OCI-LY3 (cell line): ENCODE measurements at regions not wholly inside any gene's neighbourhood (a gene's known extent, or its start where the extent isn't known, plus 50 kb on each side); places are given as distances from the start of the nearest gene placed in this dataset.
"Not testable (repeated sequence)": the region's sequence is repeated elsewhere in the genome, so short reads cannot be mapped to it uniquely, and the experiment has no call there.

Experiments used
- H2AFZ ChIP-seq: fragments of 200-600, 300-600 bp; shearing (Covaris generic); 2 replicates; pipeline ENCODE4 v1.6.0; 2014; ENCODE audit warnings: antibody characterized with exemption, low read depth, low read length
- H3K27ac ChIP-seq: fragments of 200-600, 300-600 bp; sonication (generic); 2 replicates; pipeline ENCODE4 v1.5.1; 2014; ENCODE audit warnings: mild to moderate bottlenecking, low read length, moderate library complexity, mixed read lengths
- H3K27me3 ChIP-seq: fragments of 200-600, 300-600 bp; sonication (generic); 2 replicates; pipeline ENCODE4 v1.6.1; 2014; ENCODE audit warnings: low read depth, low read length, mixed read lengths
- H3K36me3 ChIP-seq: fragments of 200-600, 300-600 bp; sonication (generic); replicated peaks from 2 replicates; pipeline ENCODE3; 2014; ENCODE audit warnings: low read depth, low read length, mixed read lengths
- H3K4me1 ChIP-seq: fragments of 300-600, 200-600 bp; sonication (generic); 2 replicates; pipeline ENCODE4 v1.6.1; 2014; ENCODE audit warnings: low read length, mixed read lengths
- H3K4me2 ChIP-seq: fragments of 200-600, 300-600 bp; sonication (generic); 2 replicates; pipeline ENCODE4 v1.6.1; 2014; ENCODE audit warnings: low read length, mixed read lengths
- H3K4me3 ChIP-seq: fragments of 300-600, 200-600 bp; sonication (generic); 2 replicates; pipeline ENCODE4 v1.5.1; 2014; ENCODE audit warnings: antibody characterized with exemption, mild to moderate bottlenecking, low read length, moderate library complexity
- H3K79me2 ChIP-seq: fragments of 300-600, 200-600 bp; shearing (Covaris generic); 2 replicates; pipeline ENCODE4 v1.6.1; 2014; ENCODE audit warnings: mild to moderate bottlenecking, low read length, mixed read lengths
- H3K9ac ChIP-seq: fragments of 300-600, 200-600 bp; shearing (Covaris generic); 2 replicates; pipeline ENCODE4 v1.6.0; 2014; ENCODE audit warnings: mild to moderate bottlenecking, low read length, moderate library complexity
- H3K9me3 ChIP-seq: fragments of 200-600, 300-600 bp; shearing (Covaris generic); 2 replicates; pipeline ENCODE4 v1.6.1; 2014; ENCODE audit warnings: low read length, mixed read lengths; ENCODE audit not compliant: insufficient read depth
- H4K20me1 ChIP-seq: fragments of 200-600, 300-600 bp; sonication (generic); 2 replicates; pipeline ENCODE4 v1.6.1; 2016; ENCODE audit warnings: low read length, mixed read lengths; ENCODE audit not compliant: insufficient read depth
- EZH2phosphoT487 ChIP-seq: fragments of 200-600 bp; shearing (Covaris generic); IDR thresholded peaks from 2 replicates; pipeline ENCODE4 v1.6.1; 2018; ENCODE audit warnings: antibody characterized with exemption, mixed run types, low read depth
- TF ChIP-seq, protein P1 (sequence below): fragments of 200-600, 300-600 bp; sonication (generic); IDR thresholded peaks from 2 replicates; pipeline ENCODE4 v1.5.1; 2014; ENCODE audit warnings: antibody characterized with exemption, low read length, low read depth

DNA sequence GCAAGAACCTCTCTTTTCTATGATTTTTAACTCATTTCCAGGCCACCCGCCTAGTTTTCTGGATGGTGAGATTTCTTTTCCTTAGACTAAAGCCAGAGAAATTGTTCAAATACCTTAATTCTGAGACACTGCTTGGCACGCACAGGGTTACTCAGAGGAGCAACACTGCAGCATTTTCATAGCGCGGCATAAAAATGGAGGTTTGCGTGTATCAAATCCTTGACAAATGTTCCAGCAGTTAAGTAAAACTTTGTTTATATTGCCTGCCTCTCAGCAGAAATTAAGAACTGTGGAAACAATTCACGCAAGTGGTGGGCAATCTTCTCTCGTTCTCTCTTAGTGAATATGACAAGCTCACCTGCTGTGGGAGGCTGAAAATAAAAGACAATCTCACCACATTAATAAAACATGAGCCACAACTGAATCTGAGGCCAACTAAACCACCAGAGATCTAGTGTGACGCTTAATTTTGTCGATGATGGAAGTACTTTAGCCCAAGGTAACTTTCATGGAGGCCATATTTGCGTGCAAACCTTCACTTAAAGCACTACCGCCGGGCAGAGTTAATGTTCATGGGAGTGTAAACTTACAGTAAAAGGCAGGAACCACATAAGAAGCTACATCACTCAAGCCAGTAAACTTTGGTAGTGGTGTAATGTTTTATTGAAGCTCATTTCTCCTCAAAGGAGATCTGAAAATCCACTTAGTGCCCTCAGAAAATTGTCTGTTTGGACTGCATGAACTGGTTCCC, 894.8 kb upstream of the EPHA5 start:
- no peak overlapping the region for H3K4me3 ChIP-seq
- H3K9me3 ChIP-seq, result no peaks in the 10 kb centered on the region
- no peaks in the 10 kb centered on the region for H4K20me1 ChIP-seq
- H3K79me2 ChIP-seq, result no peaks in the 10 kb centered on the region
- H3K4me1 ChIP-seq, result no peaks in the 10 kb centered on the region
- TF ChIP-seq, protein P1, sequence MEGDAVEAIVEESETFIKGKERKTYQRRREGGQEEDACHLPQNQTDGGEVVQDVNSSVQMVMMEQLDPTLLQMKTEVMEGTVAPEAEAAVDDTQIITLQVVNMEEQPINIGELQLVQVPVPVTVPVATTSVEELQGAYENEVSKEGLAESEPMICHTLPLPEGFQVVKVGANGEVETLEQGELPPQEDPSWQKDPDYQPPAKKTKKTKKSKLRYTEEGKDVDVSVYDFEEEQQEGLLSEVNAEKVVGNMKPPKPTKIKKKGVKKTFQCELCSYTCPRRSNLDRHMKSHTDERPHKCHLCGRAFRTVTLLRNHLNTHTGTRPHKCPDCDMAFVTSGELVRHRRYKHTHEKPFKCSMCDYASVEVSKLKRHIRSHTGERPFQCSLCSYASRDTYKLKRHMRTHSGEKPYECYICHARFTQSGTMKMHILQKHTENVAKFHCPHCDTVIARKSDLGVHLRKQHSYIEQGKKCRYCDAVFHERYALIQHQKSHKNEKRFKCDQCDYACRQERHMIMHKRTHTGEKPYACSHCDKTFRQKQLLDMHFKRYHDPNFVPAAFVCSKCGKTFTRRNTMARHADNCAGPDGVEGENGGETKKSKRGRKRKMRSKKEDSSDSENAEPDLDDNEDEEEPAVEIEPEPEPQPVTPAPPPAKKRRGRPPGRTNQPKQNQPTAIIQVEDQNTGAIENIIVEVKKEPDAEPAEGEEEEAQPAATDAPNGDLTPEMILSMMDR, result no peak
- TF ChIP-seq EZH2phosphoT487, result no peak
- no peak overlapping the region for H3K4me2 ChIP-seq
- H3K27me3 ChIP-seq, result no peaks in the 10 kb centered on the region
- H3K9ac ChIP-seq, result no peak overlapping the region
- H3K36me3 ChIP-seq, result no peaks in the 10 kb centered on the region
- H3K27ac ChIP-seq, result no peak overlapping the region
- H2AFZ ChIP-seq, result no peak overlapping the region

DNA sequence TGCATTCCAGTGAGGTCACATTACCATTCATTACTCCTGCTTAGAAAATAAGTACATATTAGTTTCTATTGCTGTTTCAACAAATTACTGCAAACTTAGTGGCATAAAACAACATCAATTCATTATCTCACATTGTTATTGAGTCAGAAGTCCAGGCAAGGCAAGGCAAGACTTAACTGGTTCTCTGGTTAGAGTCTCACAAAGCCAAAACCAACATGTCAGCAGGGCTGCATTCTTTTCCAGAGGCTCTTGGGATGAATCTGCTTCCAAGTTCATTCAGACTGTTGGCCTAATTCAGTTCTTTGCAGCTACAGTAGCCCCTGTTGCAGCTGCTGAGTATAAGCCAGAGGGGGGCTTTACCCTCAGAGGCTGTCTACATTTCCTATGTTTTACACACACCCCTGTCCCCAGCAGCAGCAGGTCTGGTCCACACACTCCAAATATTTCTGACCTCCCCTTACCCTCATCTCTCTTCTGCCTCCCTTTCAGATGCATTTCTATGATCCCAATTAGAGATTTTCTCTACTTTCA, 892.1 kb upstream of the EPHA5 start:
- H3K9ac ChIP-seq, result no peak overlapping the region
- H4K20me1 ChIP-seq, result no peaks in the 10 kb centered on the region
- H3K36me3 ChIP-seq, result no peaks in the 10 kb centered on the region
- no peaks in the 10 kb centered on the region for H3K9me3 ChIP-seq
- no peaks in the 10 kb centered on the region for H3K27me3 ChIP-seq
- H3K79me2 ChIP-seq, result no peaks in the 10 kb centered on the region
- no peak overlapping the region for H3K4me3 ChIP-seq
- TF ChIP-seq, protein P1, result no peak
- no peak for TF ChIP-seq EZH2phosphoT487
- no peaks in the 10 kb centered on the region for H3K4me1 ChIP-seq
- no peak overlapping the region for H3K4me2 ChIP-seq
- H3K27ac ChIP-seq, result no peak overlapping the region
- H2AFZ ChIP-seq, result no peak overlapping the region

DNA sequence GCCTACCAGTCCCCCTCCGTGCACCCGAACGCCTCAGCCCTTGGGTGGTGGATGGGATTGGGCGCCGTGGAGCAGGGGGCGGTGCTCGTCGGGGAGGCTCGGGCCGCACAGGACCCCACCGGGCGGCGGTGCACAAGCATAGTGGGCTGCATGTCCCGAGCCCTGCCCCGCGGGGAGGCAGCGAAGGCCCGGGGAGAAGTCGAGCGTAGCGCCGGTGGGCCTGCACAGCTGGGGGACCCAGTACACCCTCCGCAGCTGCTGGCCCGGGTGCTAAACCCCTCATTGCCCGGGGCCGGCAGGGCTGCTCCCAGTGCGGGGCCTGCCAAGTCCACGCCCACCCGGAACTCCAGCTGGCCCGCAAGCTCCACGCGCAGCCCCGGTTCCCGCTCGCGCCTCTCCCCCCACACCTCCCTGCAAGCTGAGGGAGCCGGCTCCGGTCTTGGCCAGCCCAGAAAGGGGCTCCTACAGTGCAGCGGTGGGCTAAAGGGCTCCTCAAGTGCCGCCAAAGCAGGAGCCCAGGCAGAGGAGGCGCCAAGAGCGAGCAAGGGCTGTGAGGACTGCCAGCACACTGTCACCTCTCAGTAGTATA, 891.3 kb upstream of the EPHA5 start:
- H3K27ac ChIP-seq, H3K27me3 ChIP-seq, H3K4me3 ChIP-seq, H3K36me3 ChIP-seq, H3K79me2 ChIP-seq, H4K20me1 ChIP-seq, H3K4me2 ChIP-seq, H3K4me1 ChIP-seq, H3K9me3 ChIP-seq, H3K9ac ChIP-seq, H2AFZ ChIP-seq: not testable (repeated sequence)

DNA sequence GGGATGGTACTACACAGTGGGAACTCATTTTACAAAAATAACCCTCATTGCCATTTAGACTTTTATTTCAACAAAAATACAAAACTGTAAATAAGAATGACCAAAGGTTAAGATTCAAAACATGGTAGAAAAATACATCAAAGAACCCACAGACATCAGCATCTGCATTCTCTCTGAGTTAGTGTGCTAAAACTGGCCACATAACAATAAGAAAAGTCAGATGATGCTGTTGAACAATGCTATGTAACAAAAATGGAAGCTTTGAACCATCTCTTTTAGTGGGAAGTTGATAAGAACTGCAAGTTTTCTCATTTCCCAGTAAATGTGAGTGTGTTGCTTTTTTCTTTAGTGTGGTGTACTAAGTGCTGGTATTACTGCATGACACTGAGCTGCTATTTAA, 888.4 kb upstream of the EPHA5 start:
- Histone ChIP-seq H3K4me1 (no peaks in the 10 kb centered on the region), H3K36me3 (no peaks in the 10 kb centered on the region), H3K9me3 (no peaks in the 10 kb centered on the region), H3K9ac (no peak overlapping the region), H3K4me3 (no peak overlapping the region), H3K27ac (no peak overlapping the region), H3K27me3 (no peaks in the 10 kb centered on the region), H3K79me2 (no peaks in the 10 kb centered on the region), H2AFZ (no peak overlapping the region), H3K4me2 (no peak overlapping the region), H4K20me1 (no peaks in the 10 kb centered on the region)
- TF ChIP-seq EZH2phosphoT487, result no peak
- TF ChIP-seq, protein P1, result no peak
